ENCODE measurements at regions not wholly inside any gene's neighbourhood (a gene's known extent, or its start where the extent isn't known, plus 50 kb on each side); places are given as distances from the start of the nearest gene placed in this dataset.

DNA sequence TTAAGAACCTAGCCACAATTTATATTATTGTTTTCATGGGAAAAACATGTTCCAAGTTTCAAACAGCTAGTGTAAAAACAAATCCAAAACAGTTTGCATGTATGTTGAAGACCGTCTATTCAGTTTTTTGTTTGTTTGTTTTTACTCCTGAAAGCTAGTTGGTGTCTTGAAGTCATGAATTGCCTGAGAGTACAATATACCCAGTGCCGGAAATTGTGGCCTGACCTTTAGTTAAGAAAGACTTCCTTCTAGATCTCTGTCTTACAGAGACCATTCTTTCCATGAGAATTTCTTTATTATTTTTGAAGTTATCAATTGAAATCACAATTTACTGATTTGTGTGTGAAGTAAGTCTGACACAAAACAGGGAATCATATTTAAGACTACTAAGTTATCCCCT is 474.8 kb downstream of the KCNJ2 start:
- no peak for DNase-seq (ENCODE audit: low read depth in 3 of 3)

DNA sequence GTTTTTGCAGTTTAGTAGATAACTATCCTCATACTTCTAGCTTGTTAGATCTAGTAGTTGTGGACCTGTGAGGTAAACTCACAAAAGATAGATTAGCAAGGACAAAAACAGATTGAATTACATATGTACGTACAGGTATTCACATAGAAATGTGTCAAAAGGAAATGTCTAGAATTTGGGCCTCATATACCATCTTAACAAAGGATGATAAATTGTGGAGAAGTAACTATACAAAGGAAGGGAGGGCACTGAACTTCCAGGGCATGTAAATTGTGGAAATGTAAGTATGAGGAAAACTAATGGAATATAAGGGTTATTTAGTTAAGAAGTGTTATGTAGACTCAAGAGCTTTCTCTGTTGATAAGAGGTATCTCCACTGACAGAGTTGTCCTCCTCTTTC is 477.3 kb downstream of the KCNJ2 start:
- no peak for DNase-seq (ENCODE audit: low read depth in 3 of 3)

DNA sequence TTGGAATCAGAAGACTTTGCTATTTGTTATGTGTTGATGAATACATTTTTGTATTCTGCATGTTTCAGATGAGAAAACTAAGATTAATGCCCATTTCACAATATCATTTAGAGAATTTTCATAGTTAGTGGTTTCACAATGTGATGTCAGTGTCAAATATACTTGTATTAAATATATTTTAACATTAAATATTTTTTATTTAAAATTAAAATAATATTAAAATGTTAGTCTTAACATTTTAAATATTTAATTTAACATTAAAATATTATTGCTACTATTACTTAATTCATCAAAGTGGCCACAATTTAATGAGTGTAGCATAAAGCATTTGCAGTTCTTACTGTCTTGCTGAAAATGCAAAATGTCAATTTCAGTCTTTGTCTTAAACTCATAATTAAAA is 478.8 kb downstream of the KCNJ2 start:
- no peak for DNase-seq (ENCODE audit: low read depth in 3 of 3)

DNA sequence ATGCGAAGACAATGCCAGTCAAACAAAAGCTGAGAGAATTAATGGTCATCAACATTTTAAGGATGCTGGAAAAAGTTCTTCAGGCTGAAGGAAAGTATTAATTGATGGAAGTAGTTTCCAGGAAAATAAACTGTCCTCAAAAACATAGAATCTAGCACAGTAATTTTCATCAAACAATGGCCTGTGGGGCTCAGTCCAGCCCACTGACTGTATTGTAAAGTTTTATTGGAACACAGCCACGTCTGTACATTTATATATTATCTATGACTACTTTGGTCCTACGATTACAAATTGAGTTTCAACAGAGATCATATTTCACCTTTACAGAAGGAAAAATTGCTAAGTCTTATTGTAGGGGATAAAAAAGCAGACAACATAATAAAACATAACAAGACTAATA is 484.5 kb downstream of the KCNJ2 start:
- DNase-seq (ENCODE audit: low read depth in 3 of 3): no peak

DNA sequence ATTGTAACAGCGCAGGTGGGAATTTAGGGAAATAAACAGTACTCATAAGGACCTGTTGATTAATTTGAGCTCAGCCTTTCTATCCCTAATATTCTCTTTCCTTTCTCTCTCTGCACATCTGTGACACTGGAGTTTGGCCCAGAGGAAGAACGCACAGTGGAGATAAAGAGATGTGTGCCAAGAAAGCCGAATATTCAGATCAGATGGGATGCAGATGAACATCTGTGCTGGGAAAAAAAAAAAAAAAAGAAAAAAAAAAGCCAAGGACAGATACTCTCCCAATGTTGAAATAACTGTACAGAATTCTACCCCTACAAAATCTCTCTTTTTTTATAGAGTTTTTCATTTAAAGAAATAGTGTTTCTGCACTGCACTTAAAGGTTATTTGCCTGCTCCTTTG is 485.4 kb downstream of the KCNJ2 start:
- no peak for DNase-seq (ENCODE audit: low read depth in 3 of 3)

DNA sequence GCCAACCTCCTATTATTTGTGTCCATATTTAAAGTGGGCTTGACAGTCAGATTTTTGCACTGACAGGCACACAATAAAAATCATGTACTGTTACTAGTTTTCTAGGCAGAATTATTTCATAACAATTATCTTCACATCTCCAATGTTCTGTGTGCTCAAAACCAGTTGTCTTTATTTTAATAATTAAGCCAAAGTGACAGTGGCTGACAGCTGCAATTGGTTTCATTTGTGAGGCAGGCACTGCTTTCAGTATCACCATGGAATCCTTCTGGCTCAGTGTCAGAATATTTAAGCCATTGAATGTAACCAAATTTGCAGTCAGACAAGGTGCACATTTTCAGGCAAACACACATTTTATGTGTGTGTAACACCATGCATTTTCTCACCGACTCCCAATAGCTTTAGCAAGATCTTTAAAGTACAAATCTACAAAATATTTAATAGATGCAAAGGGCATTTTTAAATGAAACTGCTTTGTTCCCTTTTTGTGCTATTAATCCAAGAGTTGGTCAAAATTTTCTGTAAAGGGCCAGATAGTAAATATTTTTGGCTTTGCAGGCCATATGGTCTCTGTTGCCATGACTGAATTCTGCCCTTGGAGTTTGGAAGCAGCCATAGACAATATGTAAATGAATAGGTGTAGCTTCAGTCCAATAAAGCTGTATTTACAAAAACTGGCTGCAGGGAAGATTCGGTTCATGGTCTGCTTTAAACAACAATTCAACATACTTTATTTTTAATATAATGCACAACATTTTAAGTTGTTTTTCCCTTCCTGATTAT is 486.0 kb downstream of the KCNJ2 start:
- no peak for DNase-seq (ENCODE audit: low read depth in 3 of 3)

DNA sequence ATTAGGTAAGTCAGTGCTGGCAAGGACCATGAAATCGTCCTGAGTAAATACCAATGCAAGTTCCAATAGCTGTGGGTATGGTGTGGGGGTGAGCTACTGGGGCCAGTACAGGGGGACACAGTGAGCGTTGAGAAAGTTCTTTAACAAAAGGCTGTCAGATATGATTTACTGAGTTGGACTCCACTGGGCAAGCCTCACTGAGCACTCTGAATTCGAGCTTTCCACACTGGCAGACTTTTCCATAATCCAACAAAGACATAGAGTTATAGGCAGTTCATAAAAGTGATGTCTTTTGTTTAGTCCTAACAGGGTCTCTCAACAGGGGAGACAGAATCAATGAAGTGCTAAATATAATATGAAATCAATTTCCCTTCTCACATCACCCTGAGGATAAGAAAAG is 489.0 kb downstream of the KCNJ2 start:
- DNase-seq (ENCODE audit: low read depth in 3 of 3): no peak

DNA sequence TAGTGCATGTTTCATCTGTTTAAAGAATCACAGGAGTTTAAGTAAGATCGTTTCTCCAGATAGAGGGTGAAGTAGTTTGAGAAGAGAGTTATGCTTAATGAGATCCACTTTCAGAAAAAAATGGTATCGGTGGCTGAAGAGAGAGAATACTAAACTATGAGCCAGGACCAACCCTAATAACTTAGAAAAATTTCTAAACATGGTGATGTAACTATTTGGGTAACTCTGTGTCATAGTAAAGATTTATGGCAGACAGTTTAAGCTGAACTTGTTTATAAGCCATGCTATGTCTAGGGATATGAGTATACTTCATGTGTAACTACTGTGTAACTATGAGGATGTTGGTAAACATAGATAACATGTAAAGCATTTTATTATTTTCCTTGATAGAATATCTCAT is 489.5 kb downstream of the KCNJ2 start:
- DNase-seq (ENCODE audit: low read depth in 3 of 3): no peak

DNA sequence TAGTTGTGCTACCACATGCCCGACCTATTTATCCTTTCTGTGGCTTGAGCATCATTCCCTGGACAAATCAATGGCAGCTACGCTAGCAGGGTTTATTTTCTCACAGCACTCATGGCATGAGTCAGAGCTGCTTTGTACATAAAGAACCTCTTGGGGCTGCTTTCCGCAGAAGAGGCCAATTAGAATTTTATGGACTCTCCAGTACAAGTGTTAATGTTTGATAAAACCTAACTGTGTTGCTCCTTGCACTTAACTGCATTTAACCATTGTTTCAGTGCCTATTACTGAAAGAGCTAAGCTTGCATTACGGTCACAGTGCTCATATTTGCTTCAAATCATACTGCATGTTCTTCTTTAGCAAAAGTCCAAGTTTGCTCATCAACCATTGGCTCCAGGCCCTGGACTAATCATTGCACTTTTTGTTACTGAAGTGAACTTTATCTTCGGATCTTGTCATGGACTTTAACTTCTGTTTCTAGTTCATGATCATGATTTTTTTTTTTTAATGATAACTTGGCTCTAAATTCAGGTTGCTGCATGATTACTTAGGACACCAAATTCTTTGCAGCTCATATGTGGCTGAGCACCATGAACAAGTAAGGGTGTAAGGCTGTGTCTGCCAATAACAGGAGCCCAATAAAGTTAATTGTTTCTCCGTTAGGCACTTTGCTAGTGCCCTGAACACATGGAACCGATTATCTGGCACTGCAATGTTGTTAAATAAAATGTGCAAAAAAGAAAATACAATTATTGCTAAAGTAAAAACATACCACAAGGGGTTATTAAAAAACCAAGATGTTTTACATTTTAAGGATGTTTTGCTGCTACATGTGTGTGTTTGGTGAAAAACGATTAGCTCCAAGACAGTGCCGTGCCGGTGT is 492.2 kb downstream of the KCNJ2 start:
- DNase-seq (ENCODE audit: low read depth in 3 of 3): no peak

DNA sequence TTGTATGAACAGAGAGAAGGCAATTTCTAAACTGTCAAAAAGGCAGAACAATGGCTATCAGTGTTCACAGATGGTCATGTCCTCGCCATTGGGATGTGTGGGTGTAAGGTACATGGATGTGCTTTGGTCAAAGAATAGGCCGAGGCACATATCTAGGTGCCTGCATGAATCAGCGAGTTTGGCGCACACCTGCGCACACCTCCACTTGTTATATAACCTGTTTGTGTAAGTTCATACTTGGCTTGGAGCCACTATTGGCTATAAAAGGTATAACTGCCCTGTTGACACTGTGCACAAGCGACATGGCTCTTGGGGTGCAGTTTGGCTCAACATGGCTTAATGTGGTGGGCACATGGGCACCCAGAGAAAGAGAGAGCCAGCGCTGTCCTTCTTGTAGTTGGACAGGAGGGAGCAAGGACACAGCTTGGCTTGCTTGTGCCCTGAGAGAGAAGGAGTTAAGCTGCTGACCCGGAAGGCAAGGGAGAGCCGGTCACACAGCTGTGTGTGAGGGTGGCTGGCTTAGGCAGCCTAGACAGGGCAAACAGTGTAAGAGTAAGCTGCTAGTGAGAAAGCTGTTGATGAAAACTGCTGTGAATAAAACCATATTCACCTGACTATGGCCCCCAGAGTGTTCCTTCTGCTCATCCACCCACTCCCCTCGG is 499.1 kb downstream of the KCNJ2 start:
- no peak for DNase-seq (ENCODE audit: low read depth in 3 of 3)

DNA sequence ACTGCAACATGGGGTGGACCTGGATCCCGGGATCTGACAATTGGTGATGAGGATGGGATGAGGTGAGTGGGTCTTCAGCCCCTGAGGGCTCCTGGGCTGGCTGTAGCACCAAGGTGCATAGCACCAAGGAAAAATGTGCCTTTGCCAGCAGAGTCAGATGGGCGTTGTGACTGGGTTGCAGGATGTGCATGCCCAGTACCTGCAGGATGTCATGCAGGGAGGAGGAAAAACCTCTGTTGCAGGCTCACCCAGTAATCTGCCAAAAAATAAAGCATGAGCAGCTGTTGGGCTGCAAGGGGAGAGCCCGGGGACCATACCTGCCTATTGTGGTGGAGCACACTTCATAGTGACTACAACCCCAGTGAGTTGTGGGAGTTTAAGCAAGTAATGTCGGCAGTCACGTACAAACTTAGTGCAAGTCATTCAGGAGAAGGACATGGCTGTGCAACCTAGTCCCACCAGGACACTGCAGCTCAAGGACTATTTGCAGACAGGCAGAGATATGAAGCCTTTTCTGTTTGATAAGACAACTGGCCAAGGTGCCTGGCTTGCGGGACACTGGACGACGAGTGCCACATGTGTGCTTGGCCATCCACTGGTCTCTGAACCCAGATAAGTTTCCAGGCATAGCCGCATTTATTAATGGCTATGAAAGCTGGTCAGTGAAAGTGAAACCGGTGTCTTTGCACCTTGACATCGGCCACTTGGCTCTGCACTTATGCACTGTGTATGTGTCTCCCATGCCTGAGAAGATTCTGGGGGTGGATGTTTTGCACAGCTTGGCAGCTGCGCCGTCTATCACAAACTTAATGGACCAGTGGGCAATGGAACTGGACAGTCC is 499.8 kb downstream of the KCNJ2 start:
- no peak for DNase-seq (ENCODE audit: low read depth in 3 of 3)

DNA sequence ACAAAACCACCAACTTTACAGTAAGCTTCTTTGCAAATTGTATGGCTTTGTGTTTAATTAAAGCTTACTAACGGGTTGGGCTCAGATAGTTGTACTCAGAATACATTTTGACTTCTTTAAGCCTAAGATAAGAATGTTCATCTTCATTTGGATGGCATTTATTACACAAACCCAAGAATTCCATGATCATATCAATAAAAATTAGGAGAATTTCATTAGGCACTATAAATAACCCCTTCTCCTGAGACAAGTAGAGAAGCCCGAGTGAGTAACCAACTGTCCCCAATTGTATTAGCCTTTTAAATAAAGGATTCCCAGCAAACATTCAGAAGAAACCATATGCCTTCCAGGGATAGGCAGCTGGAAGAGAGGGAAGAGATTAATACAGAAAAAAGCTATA is 504.7 kb downstream of the KCNJ2 start:
- no peak for DNase-seq (ENCODE audit: low read depth in 3 of 3)

DNA sequence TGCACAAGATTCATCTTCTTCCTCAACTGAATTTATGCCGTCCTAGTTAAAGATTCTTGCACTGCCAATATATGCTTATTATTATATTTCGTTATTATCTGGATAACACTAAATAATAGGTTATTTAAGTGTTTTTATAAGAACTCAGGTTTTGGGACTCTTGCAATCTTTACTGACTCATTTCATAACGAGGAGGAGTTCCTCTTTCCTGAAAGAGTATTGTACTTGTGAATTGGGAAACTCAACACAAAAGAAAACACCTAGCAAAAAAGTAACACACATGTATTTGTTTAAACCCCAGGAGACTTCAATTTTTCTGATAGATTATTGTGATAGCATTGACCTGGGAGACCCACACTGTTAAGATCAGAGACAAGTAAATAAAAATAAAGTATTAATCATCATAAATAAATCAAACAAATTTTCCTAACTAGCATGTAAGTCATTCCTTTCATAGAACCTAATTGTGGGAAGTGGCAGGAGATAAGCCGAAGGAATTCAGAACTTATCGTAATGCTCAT is 505.8 kb downstream of the KCNJ2 start:
- DNase-seq (ENCODE audit: low read depth in 3 of 3): no peak

DNA sequence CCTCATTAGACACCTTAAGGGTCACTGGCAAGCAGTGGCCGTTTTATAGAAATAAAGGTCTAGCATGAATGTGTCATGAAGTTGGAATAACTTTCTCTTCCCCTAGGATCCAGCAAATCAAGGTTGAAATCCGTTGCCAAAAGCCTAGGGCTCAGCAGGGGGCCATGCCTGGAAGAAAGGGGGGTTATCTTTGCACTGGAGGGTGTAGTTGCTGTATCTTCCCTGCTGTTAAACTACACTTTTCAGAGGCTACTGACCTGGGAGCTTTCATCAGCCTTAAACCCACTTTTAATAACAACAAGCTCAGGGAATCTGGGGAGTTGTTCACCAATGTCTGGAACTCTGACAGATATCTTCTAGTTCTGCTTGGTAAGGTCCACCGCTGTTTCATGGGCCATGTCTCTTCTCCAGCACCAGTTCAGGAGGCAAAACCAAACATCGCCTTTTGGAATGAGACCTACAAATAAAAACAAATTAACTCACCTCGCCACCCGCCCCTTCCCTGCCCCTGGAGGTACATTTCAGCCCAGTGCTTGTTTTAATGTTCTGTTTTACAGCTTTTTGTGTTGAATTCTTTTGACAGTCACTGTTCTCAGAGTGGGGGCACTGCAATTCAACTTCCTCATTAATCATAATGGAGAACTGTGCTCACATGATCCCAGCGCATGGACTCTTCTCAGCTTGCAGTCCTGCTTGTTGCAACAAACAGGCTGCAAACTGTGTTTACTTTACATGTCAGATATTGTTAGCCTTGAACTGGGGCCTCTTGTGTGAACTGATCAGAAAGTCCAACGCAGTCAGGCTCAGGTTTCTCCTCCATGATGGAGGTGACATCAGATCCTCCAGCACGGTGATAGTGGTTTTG is 508.7 kb downstream of the KCNJ2 start:
- DNase-seq (ENCODE audit: low read depth in 3 of 3): no peak

DNA sequence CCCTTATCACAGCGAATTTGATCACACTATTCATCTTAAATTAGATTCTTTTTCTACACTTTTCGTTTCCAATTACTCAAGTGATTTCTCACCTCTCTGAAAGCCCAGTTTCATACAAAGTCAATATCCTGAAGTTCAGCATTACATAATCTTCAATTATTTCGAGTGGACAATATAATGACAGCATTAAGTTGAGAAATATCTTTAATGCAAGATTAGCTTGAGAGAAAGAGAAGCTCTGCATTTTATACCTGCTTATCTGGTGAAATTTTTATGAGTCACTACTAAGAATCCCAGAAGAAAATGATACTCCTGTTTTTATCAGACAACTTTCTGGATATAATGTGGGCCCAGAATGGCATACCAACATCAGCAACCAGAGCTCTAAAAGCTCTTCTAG is 509.6 kb downstream of the KCNJ2 start:
- no peak for DNase-seq (ENCODE audit: low read depth in 3 of 3)

DNA sequence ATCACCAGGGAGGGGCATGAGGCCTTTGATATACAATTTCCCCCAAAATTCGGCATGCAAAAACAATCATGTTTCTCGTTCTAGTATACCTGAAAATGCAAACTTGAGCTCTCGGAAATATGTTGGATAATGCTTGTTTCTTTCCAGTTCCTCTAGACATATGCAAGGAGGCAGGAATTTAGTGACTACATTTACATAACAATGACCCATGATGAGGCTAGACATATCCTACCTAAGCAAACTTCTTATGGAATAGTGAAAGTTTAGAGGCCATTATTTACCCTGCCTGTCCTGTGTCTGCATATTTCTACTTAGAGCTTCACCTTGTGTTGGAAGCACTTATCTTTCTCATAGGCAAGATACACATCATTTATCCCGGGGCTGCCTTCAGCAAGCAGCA is 514.6 kb downstream of the KCNJ2 start:
- DNase-seq (ENCODE audit: low read depth in 3 of 3): no peak

DNA sequence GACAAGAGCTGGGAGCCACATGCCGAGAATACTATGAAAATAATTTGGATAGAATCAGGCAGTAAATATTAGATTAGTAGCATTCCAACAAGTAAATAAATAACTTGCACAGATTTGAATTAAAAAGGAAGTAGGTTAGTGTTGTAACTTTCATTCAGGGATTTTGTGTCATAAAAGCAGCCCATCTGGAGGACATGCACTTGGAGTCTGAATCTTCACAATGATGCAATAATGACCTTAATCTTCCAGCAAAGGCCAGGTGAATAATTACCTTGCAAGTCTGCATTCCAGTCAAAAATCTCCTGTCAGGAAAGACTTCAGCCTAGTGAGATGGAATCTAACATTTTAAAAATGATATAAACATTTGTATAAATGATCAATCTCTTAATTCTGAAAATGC is 518.1 kb downstream of the KCNJ2 start:
- DNase-seq (ENCODE audit: low read depth in 3 of 3): no peak

DNA sequence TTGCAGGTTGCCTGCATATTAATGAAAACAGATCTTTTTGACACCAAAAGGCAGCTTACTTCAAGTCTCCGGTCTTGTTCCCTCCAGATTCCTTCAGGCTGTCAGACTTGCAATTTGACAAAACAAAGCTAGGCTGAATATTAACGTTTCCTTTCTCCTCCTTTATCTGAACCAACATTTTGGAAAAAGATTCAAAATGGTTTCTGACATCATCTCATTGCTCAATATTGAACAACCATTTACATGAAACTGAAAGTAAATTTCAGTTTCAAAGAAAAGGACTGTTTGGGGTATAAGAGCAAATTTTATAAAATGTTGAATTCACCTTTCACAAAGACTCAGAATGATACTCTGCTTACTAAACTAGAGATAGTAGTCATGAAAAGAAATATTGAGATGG is 521.8 kb downstream of the KCNJ2 start:
- DNase-seq (ENCODE audit: low read depth in 3 of 3): no peak

DNA sequence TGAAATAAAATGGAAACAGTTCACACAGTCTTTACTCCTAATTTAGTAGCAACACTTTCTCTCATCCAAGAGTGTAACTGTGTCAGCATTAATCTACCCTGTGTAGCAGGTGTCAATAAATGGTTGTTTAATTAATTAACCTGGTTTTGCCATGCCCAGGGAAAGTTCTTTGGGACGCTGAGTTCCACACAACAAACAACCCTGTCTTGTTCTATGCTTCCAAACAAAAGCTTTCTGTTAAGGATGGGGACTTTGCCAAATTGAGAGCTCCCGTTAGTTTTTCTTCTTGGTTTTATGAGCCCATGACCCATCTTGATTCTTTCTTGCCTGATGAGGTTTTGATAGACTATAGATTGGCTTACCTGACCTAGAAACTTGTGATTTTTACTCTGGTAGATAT is 530.1 kb downstream of the KCNJ2 start:
- no peak for DNase-seq (ENCODE audit: low read depth in 3 of 3)

DNA sequence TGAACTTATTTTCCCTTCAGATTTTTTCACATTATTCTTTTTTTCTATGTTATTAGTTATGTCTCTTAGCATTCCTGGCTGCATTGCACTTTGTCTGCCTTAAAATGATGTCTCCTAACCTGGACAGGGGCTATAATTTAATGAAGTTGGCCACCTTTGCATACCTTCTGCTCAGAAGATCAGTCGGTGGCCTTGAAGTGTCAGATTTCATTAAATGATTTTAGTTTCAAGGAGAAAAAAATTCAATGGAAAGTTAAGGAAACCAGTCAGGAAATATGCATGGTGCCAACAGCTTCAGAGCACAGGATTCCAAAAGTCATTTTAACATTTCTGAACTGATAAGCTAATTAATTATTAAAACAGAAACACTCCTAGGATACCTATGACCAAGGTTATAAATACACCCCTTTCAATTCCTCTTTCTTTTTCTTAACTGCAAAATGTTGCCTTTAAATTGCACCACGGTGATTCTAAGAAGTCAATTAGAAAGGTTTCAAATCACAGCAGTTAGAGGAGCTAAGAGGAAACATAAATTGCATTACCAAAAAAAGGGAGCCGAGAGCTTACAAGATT is 533.4 kb downstream of the KCNJ2 start:
- no peak for DNase-seq (ENCODE audit: low read depth in 3 of 3)

Data from stimulated activated CD4-positive, alpha-beta T cell treated with anti-CD3 and anti-CD28 coated beads, TNF-alpha, amount 100 ng/mL, for 24 hours (primary cell).